Activated CD4-positive, alpha-beta memory T cell treated with anti-CD3 and anti-CD28 coated beads, Interleukin-2, amount 10 ng/mL, durations not matched to agents 7 days and 5 days (primary cell): ENCODE measurements at regions not wholly inside any gene's neighbourhood (a gene's known extent, or its start where the extent isn't known, plus 50 kb on each side); places are given as distances from the start of the nearest gene placed in this dataset.
A peak's percentile ranks its signal among the peaks of the same experiment; 100 is the strongest.

Experiments used
- CTCF ChIA-PET: fragments of 350-600 bp; sonication (Branson Sonifier 250); formaldehyde crosslinking; loops from one replicate; lab custom pipeline; 2021; ENCODE audit warnings: antibody characterized with exemption, inconsistent platforms; lab: Charles Lee
- POLR2A ChIA-PET: fragments of 350-600 bp; sonication (Branson Sonifier 250); formaldehyde crosslinking; loops from one replicate; lab custom pipeline; 2021; ENCODE audit warnings: antibody characterized with exemption; lab: Charles Lee
- DNase-seq: peaks from one replicate; pipeline ENCODE4 v3.0.0-alpha.2; 2020
- H3K27ac Mint-ChIP-seq: one replicate; pipeline ENCODE4 v1.8.0; 2021; ENCODE audit warnings: mild to moderate bottlenecking, mixed read lengths
- H3K27me3 Mint-ChIP-seq: one replicate; pipeline ENCODE4 v1.8.0; 2021; ENCODE audit warnings: mixed read lengths
- H3K36me3 Mint-ChIP-seq: one replicate; pipeline ENCODE4 v1.8.0; 2021; ENCODE audit warnings: low read depth, mixed read lengths
- H3K4me1 Mint-ChIP-seq: one replicate; pipeline ENCODE4 v1.8.0; 2021; ENCODE audit warnings: mixed read lengths
- H3K4me3 Mint-ChIP-seq: one replicate; pipeline ENCODE4 v1.8.0; 2021; ENCODE audit warnings: mild to moderate bottlenecking, mixed read lengths
- H3K9me3 Mint-ChIP-seq: one replicate; pipeline ENCODE4 v1.8.0; 2021; ENCODE audit warnings: mixed read lengths

- Mint-ChIP-seq H3K27ac (peak overlapping the region; percentile 28), H3K4me1 (peaks cover 2% of the 10 kb centered on the region), H3K27me3 (peaks cover 21% of the 10 kb centered on the region), H3K9me3 (peaks cover 4% of the 10 kb centered on the region), H3K4me3 (no peak overlapping the region), H3K36me3 (peaks cover 2% of the 10 kb centered on the region)
- CTCF ChIA-PET, result no interaction called here
- DNase-seq, result peak; percentile 18
- POLR2A ChIA-PET, result no interaction called here
Measured at GRCh38 chr5:71887680-71888079, 168.6 kb downstream of the CARTPT start.

GRCh38 chr5:71891406-71891805 lies 172.3 kb downstream of the CARTPT start:
- ChIA-PET CTCF (no interaction called here), POLR2A (no interaction called here)
- H3K9me3 Mint-ChIP-seq, result peaks cover 4% of the 10 kb centered on the region
- no peak for DNase-seq
- H3K4me1 Mint-ChIP-seq, result peaks cover 2% of the 10 kb centered on the region
- no peak overlapping the region for H3K27ac Mint-ChIP-seq
- H3K36me3 Mint-ChIP-seq, result peaks cover 2% of the 10 kb centered on the region
- peaks cover 21% of the 10 kb centered on the region for H3K27me3 Mint-ChIP-seq
- H3K4me3 Mint-ChIP-seq, result no peak overlapping the region

GRCh38 chr5:71891856-71892255 lies 172.8 kb downstream of the CARTPT start:
- peaks cover 4% of the 10 kb centered on the region for H3K9me3 Mint-ChIP-seq
- peaks cover 2% of the 10 kb centered on the region for H3K36me3 Mint-ChIP-seq
- DNase-seq, result no peak
- H3K4me3 Mint-ChIP-seq, result no peak overlapping the region
- CTCF ChIA-PET, result no interaction called here
- H3K4me1 Mint-ChIP-seq, result peaks cover 2% of the 10 kb centered on the region
- no peak overlapping the region for H3K27ac Mint-ChIP-seq
- POLR2A ChIA-PET, result no interaction called here
- H3K27me3 Mint-ChIP-seq, result peaks cover 21% of the 10 kb centered on the region

DNA sequence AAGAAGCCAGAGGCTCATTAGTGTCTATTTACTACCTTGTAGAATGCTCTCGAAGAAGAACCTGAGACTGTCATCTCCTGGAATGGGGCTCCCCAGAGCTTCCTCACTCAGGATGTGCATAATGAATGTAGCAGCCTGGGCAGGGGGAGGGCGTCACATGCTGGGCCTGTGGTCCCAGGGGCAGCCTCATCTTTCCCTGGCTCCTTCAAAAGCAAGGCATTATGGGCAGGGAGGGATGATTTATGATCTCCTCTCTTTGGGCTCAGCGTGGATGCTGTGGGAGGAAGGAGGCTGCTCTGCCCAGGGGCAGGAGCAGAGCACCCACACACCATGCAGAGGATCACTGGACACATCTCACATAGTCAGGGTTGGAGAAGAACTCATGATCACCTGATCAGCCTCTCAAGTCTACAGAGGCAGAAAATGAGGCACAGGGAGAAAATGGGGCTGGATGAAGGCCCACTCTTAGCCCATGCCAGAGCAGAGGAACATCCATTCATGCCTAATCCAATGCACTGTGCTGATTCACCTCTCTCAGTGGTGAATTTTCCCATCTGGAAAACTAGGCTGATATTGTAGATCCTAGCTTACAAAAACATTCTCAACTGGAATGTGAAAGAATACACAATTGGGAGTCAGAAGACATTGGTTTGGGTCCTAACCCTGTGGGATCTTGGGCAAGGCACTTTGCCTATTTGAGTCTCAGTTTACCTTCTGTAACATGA lies 173.7 kb downstream of the CARTPT start:
- no peak overlapping the region for H3K4me3 Mint-ChIP-seq
- H3K27me3 Mint-ChIP-seq, result peaks cover 21% of the 10 kb centered on the region

DNA sequence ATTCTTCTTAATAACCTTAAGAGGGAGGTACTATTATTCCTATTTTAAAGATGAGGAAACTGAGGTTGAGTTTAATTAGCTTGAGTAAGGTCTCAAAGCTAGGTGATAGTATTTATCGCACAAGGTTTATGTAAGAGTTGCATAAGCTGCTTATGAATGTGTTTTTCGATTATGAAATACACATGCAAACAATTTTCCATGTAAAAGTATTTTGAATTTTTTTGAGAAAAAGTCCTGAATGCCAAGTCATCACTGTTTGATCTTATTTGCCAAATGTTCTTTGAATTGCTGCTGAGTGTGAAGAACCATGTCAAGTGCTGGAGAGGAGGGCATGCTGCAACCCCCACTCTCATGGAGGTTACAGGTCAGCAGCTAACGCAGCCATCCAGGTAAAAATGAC lies 174.4 kb downstream of the CARTPT start:
- H3K36me3 Mint-ChIP-seq, result no peaks in the 10 kb centered on the region
- no peak for DNase-seq
- ChIA-PET POLR2A (no interaction called here), CTCF (no interaction called here)
- H3K4me1 Mint-ChIP-seq, result no peaks in the 10 kb centered on the region
- H3K4me3 Mint-ChIP-seq, result no peak overlapping the region
- H3K9me3 Mint-ChIP-seq, result peaks cover 4% of the 10 kb centered on the region
- no peak overlapping the region for H3K27ac Mint-ChIP-seq
- H3K27me3 Mint-ChIP-seq, result peaks cover 21% of the 10 kb centered on the region

More for the DNA sequence above, 173.7 kb downstream of the CARTPT start:
- ChIA-PET POLR2A (no interaction called here), CTCF (no interaction called here)
- Mint-ChIP-seq H3K9me3 (peaks cover 4% of the 10 kb centered on the region), H3K36me3 (no peaks in the 10 kb centered on the region), H3K27ac (no peak overlapping the region), H3K4me1 (no peaks in the 10 kb centered on the region)
- no peak for DNase-seq

- Mint-ChIP-seq H3K4me3 (no peak overlapping the region), H3K27me3 (peaks cover 21% of the 10 kb centered on the region), H3K27ac (no peak overlapping the region), H3K9me3 (peaks cover 4% of the 10 kb centered on the region), H3K4me1 (no peaks in the 10 kb centered on the region), H3K36me3 (no peaks in the 10 kb centered on the region)
- POLR2A ChIA-PET, result no interaction called here
- CTCF ChIA-PET, result no interaction called here
- no peak for DNase-seq
Measured at GRCh38 chr5:71894091-71894490, 175.0 kb downstream of the CARTPT start.

DNA sequence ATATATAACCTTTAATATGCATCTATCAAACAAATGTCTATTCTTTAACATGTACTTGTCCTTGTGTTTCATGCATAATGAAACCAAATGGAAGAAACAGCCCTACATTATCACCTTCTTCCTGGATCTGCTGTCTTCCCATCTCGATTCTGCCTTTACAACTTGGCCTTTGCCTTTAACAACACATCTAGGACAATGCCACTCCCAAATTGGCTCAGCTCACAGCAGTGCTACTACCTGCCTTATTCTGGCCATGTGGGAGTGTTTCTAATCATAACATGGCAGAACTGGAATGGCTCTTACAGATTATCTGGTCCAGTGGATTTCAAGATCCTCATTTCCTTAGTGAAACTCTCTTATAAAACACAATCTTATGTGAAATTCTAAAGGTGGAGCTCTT lies 176.5 kb downstream of the CARTPT start:
- Mint-ChIP-seq H3K36me3 (no peaks in the 10 kb centered on the region), H3K4me1 (no peaks in the 10 kb centered on the region), H3K9me3 (no peaks in the 10 kb centered on the region), H3K4me3 (no peak overlapping the region), H3K27me3 (peaks cover 8% of the 10 kb centered on the region), H3K27ac (no peak overlapping the region)
- no peak for DNase-seq
- ChIA-PET CTCF (no interaction called here), POLR2A (no interaction called here)

- POLR2A ChIA-PET, result no interaction called here
- no peak overlapping the region for H3K4me3 Mint-ChIP-seq
- H3K27ac Mint-ChIP-seq, result no peak overlapping the region
- CTCF ChIA-PET, result no interaction called here
- H3K36me3 Mint-ChIP-seq, result no peaks in the 10 kb centered on the region
- H3K9me3 Mint-ChIP-seq, result no peaks in the 10 kb centered on the region
- peaks cover 4% of the 10 kb centered on the region for H3K27me3 Mint-ChIP-seq
- no peak for DNase-seq
- no peaks in the 10 kb centered on the region for H3K4me1 Mint-ChIP-seq
Measured at GRCh38 chr5:71899865-71900342, 180.8 kb downstream of the CARTPT start.

DNA sequence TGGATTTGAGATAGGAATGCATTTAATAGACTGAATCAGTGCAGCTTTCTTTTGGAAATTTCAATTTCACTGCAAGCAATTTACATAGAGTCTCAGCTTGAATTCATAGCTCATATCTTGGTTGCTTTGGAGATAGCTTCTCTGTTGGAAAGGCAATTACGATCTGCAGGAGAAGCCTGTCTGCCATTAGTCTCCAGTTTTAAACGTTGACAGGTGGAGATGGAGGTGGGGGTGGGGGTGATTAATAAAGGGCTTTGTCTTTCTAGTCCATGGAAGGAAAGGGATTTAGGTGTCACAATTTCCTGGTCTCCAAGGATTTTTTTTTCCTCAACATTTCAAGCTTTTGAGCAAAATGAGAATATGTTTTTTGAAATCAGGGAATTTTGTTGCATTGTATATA lies 184.7 kb downstream of the CARTPT start:
- no peak overlapping the region for H3K27ac Mint-ChIP-seq
- no peak for DNase-seq
- ChIA-PET CTCF (no interaction called here), POLR2A (no interaction called here)
- peaks cover 6% of the 10 kb centered on the region for H3K27me3 Mint-ChIP-seq
- no peaks in the 10 kb centered on the region for H3K4me1 Mint-ChIP-seq
- no peak overlapping the region for H3K4me3 Mint-ChIP-seq
- H3K9me3 Mint-ChIP-seq, result no peaks in the 10 kb centered on the region
- no peaks in the 10 kb centered on the region for H3K36me3 Mint-ChIP-seq

DNA sequence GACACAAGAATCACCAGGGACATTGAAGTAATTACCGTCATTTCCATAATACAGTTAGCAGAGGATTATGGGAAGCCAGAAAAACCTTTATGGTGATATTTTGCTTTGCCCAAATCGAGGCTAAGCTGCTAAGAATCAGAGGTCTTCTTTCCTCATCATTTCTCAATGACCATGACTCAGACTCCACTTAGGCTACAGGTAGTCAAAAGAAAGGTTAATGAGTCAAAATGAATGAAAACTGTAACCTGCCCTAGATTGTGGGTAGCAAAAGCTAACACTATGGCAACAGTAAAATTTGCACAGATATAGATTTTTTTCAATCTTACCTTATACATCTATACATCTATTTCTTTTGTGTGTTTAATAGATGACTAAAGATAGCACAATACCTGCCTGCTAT lies 185.8 kb downstream of the CARTPT start:
- Mint-ChIP-seq H3K36me3 (no peaks in the 10 kb centered on the region), H3K9me3 (no peaks in the 10 kb centered on the region), H3K4me1 (no peaks in the 10 kb centered on the region), H3K27me3 (peaks cover 6% of the 10 kb centered on the region), H3K27ac (no peak overlapping the region), H3K4me3 (no peak overlapping the region)
- ChIA-PET CTCF (no interaction called here), POLR2A (no interaction called here)
- no peak for DNase-seq

GRCh38 chr5:71905834-71906711 lies 187.0 kb downstream of the CARTPT start:
- no peak for DNase-seq
- ChIA-PET CTCF (no interaction called here), POLR2A (no interaction called here)
- Mint-ChIP-seq H3K36me3 (no peaks in the 10 kb centered on the region), H3K27me3 (peaks cover 6% of the 10 kb centered on the region), H3K9me3 (no peaks in the 10 kb centered on the region), H3K4me1 (no peaks in the 10 kb centered on the region), H3K27ac (no peak overlapping the region), H3K4me3 (no peak overlapping the region)

GRCh38 chr5:71907001-71907588 lies 188.0 kb downstream of the CARTPT start:
- POLR2A ChIA-PET, result no interaction called here
- Mint-ChIP-seq H3K27ac (no peak overlapping the region), H3K36me3 (no peaks in the 10 kb centered on the region), H3K27me3 (peaks cover 6% of the 10 kb centered on the region), H3K9me3 (no peaks in the 10 kb centered on the region), H3K4me3 (no peak overlapping the region), H3K4me1 (no peaks in the 10 kb centered on the region)
- CTCF ChIA-PET, result no interaction called here
- DNase-seq, result no peak

- no peaks in the 10 kb centered on the region for H3K9me3 Mint-ChIP-seq
- CTCF ChIA-PET, result no interaction called here
- H3K36me3 Mint-ChIP-seq, result no peaks in the 10 kb centered on the region
- H3K27ac Mint-ChIP-seq, result no peak overlapping the region
- POLR2A ChIA-PET, result no interaction called here
- no peaks in the 10 kb centered on the region for H3K4me1 Mint-ChIP-seq
- H3K27me3 Mint-ChIP-seq, result peaks cover 4% of the 10 kb centered on the region
- no peak for DNase-seq
- H3K4me3 Mint-ChIP-seq, result no peak overlapping the region
Measured at GRCh38 chr5:71907608-71908145, 188.6 kb downstream of the CARTPT start.
